ENCODE measurements at regions not wholly inside any gene's neighbourhood (a gene's known extent, or its start where the extent isn't known, plus 50 kb on each side); places are given as distances from the start of the nearest gene placed in this dataset.

DNA sequence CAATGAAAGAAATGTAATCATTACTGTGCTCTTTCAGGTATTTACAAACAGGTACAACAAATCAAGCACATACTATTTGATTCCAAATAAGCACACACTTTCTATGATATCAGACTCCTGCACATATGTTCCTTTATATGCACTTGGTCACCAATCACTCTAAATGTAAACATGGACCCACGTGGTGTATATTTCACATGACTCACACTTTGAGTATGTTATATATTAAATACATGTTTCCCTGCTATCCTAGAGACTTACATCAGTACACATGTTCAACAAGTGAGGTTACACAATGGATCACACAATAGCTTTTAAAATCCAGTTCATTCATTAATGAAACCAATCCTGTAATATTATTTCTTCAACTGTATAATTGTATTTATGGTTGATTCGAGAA lies 683.5 kb downstream of the NR2F2 start:
- TF ChIP-seq, protein P1, sequence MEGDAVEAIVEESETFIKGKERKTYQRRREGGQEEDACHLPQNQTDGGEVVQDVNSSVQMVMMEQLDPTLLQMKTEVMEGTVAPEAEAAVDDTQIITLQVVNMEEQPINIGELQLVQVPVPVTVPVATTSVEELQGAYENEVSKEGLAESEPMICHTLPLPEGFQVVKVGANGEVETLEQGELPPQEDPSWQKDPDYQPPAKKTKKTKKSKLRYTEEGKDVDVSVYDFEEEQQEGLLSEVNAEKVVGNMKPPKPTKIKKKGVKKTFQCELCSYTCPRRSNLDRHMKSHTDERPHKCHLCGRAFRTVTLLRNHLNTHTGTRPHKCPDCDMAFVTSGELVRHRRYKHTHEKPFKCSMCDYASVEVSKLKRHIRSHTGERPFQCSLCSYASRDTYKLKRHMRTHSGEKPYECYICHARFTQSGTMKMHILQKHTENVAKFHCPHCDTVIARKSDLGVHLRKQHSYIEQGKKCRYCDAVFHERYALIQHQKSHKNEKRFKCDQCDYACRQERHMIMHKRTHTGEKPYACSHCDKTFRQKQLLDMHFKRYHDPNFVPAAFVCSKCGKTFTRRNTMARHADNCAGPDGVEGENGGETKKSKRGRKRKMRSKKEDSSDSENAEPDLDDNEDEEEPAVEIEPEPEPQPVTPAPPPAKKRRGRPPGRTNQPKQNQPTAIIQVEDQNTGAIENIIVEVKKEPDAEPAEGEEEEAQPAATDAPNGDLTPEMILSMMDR (conservative IDR thresholded peaks at IDR 0.05; ENCODE audit: low read depth, low read length): no peak
- TF ChIP-seq, protein P2, sequence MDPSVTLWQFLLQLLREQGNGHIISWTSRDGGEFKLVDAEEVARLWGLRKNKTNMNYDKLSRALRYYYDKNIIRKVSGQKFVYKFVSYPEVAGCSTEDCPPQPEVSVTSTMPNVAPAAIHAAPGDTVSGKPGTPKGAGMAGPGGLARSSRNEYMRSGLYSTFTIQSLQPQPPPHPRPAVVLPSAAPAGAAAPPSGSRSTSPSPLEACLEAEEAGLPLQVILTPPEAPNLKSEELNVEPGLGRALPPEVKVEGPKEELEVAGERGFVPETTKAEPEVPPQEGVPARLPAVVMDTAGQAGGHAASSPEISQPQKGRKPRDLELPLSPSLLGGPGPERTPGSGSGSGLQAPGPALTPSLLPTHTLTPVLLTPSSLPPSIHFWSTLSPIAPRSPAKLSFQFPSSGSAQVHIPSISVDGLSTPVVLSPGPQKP (IDR thresholded peaks at IDR 0.05; ENCODE audit: borderline replicate concordance, low read depth, low read length): no peak
- TF ChIP-seq POLR2A (IDR thresholded peaks at IDR 0.05; ENCODE audit: low read depth, low read length) (no peak), RAD21 (IDR thresholded peaks at IDR 0.05; ENCODE audit: low read length) (no peak), MXI1 (IDR thresholded peaks at IDR 0.05; ENCODE audit: borderline replicate concordance, low read depth, low read length) (no peak), RFX5 (IDR thresholded peaks at IDR 0.05; ENCODE audit: low read depth, low read length) (no peak), CHD1 (IDR thresholded peaks at IDR 0.05; ENCODE audit: low read depth, low read length) (no peak), CEBPB (IDR thresholded peaks at IDR 0.05; ENCODE audit: low read depth, low read length) (no peak)

Data from IMR-90 (cell line).